ENCODE measurements at regions not wholly inside any gene's neighbourhood (a gene's known extent, or its start where the extent isn't known, plus 50 kb on each side); places are given as distances from the start of the nearest gene placed in this dataset.
"Not testable (repeated sequence)": the region's sequence is repeated elsewhere in the genome, so short reads cannot be mapped to it uniquely, and the experiment has no call there.

- no peak for DNase-seq
These were observed 69.2 kb upstream of the DHX40 start for GRCh38 chr17:59496178-59496577.

DNA sequence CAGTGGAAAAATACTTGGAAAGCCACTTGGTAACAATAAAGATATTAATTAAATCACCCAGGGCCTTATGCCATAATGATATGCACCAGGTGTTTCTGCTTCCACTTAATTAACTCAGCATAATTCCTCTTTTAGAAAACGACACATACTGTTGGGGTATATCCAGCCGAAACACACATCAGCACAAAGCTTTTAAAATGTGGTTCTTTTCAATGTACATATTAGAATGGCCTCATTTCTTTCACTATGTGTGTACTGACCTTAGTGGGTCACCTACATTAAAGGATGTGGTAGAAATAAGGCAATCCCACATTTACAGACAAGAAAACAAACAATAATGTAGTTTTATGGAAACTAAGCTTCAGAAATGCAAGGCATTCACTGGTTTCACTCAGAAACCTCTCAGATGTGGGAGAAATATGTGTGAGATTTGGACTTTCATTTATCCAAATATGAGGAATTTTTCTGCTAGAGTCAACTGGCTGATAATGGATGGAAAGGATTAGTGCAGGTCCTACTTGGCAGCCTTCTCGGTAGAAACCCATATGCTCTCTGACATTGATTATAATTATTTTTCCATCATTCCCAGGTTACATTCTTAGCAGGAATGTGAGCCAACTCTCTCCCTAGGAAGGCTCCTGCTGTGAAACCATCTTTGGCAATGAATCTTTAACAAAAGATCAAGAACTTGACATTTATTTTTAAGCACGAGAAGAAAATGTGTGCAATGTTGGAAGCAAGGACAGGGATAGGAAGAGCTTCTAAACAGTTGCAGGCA is 66.7 kb upstream of the DHX40 start:
- DNase-seq = no peak

- DNase-seq = not testable (repeated sequence)
These were observed 65.2 kb upstream of the DHX40 start for GRCh38 chr17:59500086-59500655.

DNA sequence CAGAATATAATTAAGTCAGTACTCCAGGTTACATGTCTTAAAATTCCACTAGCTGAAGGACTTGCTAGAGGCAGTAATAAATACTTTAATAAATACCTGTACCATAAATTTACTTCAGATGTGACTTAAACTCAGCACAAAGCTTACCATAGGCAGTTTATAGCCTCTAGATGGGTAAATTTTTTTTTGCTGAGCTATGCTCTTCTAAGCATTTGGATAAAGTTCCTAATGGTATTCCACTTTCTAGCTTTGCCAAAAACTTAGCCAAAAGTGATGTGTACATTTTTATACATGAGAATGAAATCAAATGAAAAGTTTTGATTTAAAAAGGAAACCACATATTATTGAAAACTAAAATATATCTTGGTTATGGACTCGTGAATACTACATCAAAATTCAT is 63.7 kb upstream of the DHX40 start:
- DNase-seq = no peak

GRCh38 chr17:59502800-59503199 is 62.6 kb upstream of the DHX40 start:
- DNase-seq = no peak

- no peak for DNase-seq
These were observed 61.9 kb upstream of the DHX40 start for GRCh38 chr17:59503500-59503899.

DNA sequence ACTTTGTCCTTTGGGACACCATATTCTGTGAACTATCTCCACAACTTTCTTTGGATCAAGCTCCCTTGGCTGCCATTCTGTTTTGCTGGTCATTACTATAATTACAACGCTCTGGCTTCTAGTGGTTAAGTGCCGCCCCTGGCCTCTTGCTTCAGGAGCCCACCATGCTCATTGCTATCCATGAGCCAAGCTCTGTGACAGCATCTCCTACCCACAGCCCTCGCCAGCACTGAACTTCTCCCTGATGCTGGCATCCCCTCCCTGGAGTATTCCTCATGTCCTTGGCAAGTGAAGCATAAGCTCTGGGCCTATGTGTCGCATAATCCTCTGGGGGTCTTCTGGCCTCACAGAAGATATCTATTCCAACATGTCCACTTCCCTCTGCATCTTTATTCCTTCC is 60.6 kb upstream of the DHX40 start:
- DNase-seq = no peak

GRCh38 chr17:59505610-59506276 is 59.7 kb upstream of the DHX40 start:
- no peak for DNase-seq

- DNase-seq = no peak
These were observed 58.3 kb upstream of the DHX40 start for GRCh38 chr17:59506894-59507726.

GRCh38 chr17:59508999-59509625 is 56.3 kb upstream of the DHX40 start:
- DNase-seq = no peak

DNA sequence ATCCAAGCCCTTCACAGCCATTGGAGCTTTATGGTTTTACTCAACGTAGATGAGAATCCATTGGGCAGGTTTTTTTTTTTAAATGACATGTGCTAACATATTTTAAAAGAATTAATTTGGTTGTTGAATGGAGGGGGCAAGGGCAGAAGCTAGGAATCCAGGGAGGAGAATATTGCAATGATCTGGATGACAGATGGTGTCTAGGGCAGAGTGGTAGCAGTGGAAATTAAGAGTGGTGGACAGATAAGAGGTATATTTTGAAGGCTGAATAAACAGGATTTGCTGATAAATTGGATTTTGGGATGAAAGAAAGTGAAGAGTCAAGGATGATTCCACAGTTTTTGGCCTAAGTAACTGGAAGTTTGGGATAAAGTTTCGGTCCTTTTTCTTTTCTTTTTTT is 54.8 kb upstream of the DHX40 start:
- no peak for DNase-seq

- no peak for DNase-seq
These were observed 53.7 kb upstream of the DHX40 start for GRCh38 chr17:59511726-59512125.

GRCh38 chr17:59512844-59513385 is 52.5 kb upstream of the DHX40 start:
- no peak for DNase-seq

- DNase-seq = peak; percentile 47
These were observed 51.2 kb upstream of the DHX40 start for GRCh38 chr17:59513934-59514841.
